ENCODE measurements at regions not wholly inside any gene's neighbourhood (a gene's known extent, or its start where the extent isn't known, plus 50 kb on each side); places are given as distances from the start of the nearest gene placed in this dataset.
"Not testable (repeated sequence)": the region's sequence is repeated elsewhere in the genome, so short reads cannot be mapped to it uniquely, and the experiment has no call there.

DNA sequence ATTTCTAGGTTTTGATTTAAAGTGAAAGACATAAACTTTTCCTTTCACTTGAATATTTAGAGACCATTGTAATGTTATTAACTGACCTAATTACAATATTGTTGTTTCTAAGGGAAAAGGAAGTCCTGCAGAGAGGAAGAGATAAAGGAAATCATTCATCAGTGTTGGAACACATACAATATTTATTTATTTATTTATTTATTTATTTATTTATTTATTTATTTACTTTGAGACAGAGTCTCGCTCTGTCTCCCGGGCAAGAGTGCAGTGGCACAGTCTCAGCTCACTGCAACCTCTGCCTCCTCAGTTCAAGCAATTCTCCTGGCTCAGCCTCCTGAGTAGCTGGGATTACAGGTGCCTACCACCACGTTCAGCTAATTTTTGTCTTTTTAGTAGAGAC lies 668.6 kb upstream of the NEGR1 start:
- TF ChIP-seq POLR2A (IDR thresholded peaks at IDR 0.05): not testable (repeated sequence)
- TF ChIP-seq, protein P1, sequence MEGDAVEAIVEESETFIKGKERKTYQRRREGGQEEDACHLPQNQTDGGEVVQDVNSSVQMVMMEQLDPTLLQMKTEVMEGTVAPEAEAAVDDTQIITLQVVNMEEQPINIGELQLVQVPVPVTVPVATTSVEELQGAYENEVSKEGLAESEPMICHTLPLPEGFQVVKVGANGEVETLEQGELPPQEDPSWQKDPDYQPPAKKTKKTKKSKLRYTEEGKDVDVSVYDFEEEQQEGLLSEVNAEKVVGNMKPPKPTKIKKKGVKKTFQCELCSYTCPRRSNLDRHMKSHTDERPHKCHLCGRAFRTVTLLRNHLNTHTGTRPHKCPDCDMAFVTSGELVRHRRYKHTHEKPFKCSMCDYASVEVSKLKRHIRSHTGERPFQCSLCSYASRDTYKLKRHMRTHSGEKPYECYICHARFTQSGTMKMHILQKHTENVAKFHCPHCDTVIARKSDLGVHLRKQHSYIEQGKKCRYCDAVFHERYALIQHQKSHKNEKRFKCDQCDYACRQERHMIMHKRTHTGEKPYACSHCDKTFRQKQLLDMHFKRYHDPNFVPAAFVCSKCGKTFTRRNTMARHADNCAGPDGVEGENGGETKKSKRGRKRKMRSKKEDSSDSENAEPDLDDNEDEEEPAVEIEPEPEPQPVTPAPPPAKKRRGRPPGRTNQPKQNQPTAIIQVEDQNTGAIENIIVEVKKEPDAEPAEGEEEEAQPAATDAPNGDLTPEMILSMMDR (IDR thresholded peaks at IDR 0.05): not testable (repeated sequence)

Measured in body of pancreas (tissue), 4 donors.